Forelimb muscle (tissue), 1 donor: ENCODE measurements at regions not wholly inside any gene's neighbourhood (a gene's known extent, or its start where the extent isn't known, plus 50 kb on each side); places are given as distances from the start of the nearest gene placed in this dataset.

Experiments
- DNase-seq: peaks from one replicate; pipeline ENCODE4 v3.0.0-alpha.2; 2013; ENCODE audit warnings: low read depth

DNA sequence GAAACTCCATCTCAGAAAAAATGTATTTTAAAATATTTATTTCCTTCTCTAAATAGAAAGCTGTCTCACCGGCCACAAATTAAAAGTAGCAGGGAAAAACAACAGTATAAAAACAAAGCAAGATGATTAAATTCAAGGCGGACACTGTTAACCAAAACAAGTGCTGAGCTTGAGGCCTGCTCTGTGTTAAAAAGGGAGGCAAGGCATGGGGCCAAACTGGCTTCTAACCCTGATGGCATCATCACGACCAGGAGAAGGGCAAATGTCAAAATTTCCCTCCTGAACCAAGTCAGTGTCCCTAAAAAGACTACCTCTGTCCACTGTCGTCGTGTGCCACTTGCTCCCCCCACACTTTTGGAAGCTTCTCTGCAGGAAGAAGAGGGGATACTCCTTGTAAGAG is 116.1 kb downstream of the MSX2 start:
- no peak for DNase-seq

DNA sequence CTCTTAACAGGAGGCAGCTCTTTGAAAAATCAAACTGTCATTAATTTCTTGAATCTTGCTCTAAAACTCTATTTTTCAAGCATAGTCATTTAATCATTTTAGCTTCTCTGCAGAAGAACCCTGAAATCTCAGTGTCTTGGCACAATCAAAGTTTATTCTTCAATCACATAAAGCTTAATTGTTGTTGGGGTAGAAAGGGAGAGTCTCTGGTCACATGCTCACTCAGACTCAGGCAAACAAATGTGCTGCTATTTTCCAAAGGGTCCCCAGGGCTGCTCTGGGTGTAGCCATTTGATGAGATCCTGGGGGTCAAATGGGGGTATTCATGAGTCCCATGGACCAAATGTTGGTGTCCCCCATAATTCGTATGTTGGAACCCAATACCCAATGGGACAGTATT is 114.8 kb downstream of the MSX2 start:
- no peak for DNase-seq

GRCh38 chr5:174837919-174838902 is 113.8 kb downstream of the MSX2 start:
- no peak for DNase-seq

DNA sequence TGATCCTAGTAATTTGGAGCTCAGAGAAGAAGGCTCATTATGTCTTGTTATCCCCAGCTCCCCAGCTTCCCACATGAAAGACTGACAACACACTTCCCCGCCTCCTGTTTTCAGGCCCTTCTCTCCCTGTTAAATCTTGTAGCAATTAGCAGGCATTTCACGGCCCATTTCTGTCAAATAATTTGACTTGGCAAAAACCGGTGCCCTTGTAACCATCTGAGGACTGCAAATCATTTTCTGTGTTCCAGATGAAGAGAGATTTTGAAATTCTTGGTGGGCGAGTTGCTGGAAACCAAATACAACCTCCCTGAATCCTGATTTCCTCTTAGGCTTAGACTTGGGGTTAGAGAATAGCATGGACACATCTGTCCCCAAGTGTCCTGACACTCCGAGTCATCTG is 109.7 kb downstream of the MSX2 start:
- DNase-seq: no peak

DNA sequence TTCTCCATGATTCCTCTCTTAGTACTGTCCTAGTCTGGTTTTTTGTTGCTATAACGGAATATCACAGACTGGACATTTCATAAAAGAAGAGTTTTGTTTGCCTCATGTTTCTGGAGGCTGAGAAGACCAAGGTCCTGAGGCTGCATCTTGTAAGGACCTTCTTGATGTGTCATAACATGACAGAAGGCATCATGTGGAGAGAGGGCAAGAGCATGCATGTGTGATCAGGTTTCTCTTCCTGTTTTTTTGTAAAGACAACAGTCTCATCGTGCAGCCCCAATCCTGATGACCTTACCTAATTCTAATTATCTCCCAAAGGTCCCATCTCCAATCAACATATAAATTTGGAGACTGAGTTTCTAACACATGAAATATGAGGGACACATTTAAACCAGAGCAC is 108.4 kb downstream of the MSX2 start:
- DNase-seq: no peak

DNA sequence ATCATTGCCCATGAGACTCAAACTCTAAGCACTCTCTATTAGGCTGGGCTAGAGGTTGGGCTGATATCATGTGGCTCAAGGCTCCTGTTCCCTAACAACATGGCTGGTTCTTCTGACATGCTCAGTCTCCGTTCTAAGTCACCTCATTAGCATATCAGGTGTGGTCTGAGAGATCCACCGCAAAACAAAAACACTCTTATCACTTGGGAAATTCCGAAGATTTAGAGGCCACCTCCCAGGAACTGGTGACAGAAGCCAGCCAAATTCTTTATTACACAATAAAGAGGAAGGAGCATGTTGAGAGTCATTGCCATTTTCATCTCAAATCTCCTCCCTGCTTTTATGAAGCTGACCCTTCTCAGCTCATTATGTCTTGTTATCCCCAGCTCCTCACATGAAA is 107.6 kb downstream of the MSX2 start:
- no peak for DNase-seq

GRCh38 chr5:174831031-174831660 is 106.8 kb downstream of the MSX2 start:
- no peak for DNase-seq

DNA sequence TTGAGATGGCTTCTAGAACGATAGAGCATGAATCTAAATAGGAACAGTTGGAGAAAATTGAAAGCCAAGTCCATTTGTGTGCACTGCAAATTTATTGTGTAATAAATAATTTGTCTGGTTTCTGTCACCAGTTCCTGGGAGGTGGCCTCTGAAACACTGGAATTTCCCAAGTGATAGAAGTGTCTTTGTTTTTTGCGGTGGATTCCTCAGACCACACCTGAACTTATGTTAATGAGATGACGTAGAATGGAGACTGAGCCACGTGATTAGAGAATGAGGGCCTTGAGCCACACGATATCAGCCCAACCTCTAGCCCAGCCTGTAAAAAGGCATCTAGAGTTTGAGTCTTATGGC is 105.1 kb downstream of the MSX2 start:
- DNase-seq: no peak

GRCh38 chr5:174828804-174829510 is 104.6 kb downstream of the MSX2 start:
- DNase-seq: no peak

DNA sequence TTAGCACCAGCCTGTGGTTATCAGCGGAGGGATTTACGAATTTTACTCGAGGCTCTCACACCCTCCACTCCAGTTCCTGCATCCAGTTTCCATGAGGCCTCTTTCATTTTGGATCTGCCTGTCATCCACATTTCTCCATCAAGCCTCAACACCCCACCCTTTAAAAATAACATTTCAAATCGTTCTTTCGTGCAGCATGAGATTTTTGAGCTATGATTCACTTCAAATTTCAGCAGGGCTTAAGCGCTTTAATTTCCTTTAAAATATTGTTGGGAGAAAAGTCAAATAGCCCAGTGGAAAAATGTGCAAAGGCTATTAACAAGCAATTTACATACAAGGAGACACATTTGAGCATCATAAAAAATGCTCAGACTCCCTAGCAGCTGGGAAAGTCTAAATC is 103.2 kb downstream of the MSX2 start:
- no peak for DNase-seq

- no peak for DNase-seq
Measured at GRCh38 chr5:174825587-174825986, 101.2 kb downstream of the MSX2 start.

GRCh38 chr5:174818430-174818829 is 94.0 kb downstream of the MSX2 start:
- no peak for DNase-seq

DNA sequence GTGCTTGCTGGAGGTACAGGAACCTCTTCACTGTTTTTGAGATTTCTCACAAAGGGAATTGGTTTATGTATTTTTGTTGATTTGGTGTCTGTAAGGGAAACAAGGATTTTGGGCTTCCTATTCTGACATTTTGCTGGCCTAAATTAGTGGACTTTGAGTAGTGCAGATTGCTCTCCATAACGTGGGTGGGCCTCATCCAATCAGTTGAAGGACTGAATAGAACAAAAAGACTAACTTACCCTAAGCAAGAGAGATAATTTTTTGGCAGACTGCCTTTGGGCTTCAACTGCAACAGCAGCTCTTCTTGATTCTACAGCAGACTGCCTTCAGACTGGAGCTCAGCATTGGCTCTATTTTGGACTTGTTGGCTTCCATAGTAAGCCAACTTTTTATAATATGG is 93.2 kb downstream of the MSX2 start:
- no peak for DNase-seq

DNA sequence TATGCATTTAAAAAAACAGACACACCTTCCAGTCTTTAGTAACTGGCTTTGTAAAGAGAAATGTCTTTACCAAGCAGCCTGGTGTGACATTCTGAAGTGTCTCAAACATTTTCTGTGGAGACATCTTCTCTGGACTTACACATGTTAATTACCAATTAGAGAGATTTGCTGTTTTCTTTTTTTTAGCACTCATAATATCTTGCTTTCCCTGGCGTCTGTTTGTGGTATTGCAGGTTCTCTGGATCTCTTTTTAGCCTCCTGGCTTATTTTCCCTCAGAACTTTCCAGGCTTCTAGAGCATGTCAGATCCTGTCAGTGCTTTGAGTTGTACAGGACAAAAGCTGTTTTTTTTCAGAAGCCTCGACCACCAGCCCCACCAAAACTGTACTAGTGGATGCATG is 92.5 kb downstream of the MSX2 start:
- no peak for DNase-seq

GRCh38 chr5:174811438-174811837 is 87.1 kb downstream of the MSX2 start:
- DNase-seq: no peak

- DNase-seq: no peak
Measured at GRCh38 chr5:174810796-174811195, 86.4 kb downstream of the MSX2 start.

DNA sequence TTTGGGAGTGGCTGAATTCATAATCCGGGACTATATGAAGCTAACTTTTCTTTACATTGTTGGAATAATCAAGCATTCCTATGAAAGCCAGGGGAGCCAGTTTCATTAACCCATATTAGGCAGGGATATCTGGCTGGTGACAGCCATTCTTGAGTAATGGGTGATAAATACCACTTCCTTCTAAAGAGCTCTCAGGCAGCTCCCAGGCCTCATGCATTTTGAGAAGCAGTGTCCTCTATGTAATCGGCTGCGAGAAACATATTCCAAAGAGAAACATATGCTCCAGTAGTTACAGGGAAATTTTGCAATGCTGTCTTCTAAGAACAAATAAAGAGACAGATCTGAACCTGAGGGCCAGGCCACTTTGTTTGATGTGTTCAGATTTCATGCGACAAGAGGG is 83.1 kb downstream of the MSX2 start:
- DNase-seq: no peak

GRCh38 chr5:174806729-174807128 is 82.3 kb downstream of the MSX2 start:
- no peak for DNase-seq

GRCh38 chr5:174801798-174802197 is 77.4 kb downstream of the MSX2 start:
- no peak for DNase-seq

GRCh38 chr5:174800435-174800834 is 76.1 kb downstream of the MSX2 start:
- no peak for DNase-seq

DNA sequence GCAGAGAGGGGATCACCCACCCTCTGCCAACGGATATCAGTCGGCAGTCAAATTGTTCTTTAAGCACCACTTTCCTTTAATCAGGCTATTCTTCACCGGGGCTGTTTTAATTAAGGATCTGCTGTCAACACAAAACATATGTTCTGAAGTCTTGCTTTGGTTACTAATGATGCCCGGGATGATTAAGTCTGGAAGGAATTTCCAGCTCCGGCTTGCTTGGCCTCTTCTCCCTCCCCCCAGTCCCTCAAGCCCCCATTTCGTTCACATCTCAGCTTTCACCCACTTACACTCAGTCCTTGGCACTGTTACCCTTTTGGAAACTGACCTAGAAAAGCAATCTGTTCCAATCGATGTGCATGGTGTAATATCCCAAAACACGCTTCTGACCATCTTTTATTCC is 74.7 kb downstream of the MSX2 start:
- DNase-seq: no peak

DNA sequence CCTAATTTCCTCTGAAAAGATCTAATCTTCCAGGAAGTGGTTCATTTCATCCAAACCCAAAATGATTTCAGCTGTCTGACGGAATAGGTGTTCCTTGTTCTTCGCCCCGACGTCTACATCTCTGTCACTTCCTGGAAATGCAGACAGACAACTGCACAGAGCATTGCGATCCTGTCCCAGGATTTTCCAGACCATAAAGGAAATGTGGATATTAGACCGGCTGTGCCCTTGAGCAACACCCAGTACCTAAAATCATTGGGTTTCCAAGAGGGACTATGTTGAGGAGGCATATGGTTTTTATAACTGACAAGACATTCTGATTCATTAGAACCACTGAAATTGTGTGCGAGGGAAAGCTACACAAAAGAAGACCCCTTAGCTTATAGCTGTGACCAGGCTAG is 74.2 kb downstream of the MSX2 start:
- no peak for DNase-seq

GRCh38 chr5:174796711-174797192 is 72.4 kb downstream of the MSX2 start:
- no peak for DNase-seq
